HG02943 (cell line): ENCODE measurements at regions not wholly inside any gene's neighbourhood (a gene's known extent, or its start where the extent isn't known, plus 50 kb on each side); places are given as distances from the start of the nearest gene placed in this dataset.

Experiments
- ATAC-seq: cut with Tn5 transposase; IDR thresholded peaks from one replicate; pipeline ENCODE4 v1.9.1; 2021; ENCODE audit warnings: mild to moderate bottlenecking, low read depth, moderate library complexity; ENCODE audit not compliant: unreplicated experiment

GRCh38 chr3:55343486-55344357 is 143.4 kb downstream of the WNT5A start:
- ATAC-seq, result no peak

- no peak for ATAC-seq
Measured at GRCh38 chr3:55341502-55342031, 145.5 kb downstream of the WNT5A start.

- no peak for ATAC-seq
Measured at GRCh38 chr3:55339819-55340218, 147.3 kb downstream of the WNT5A start.

- ATAC-seq, result no peak
Measured at GRCh38 chr3:55339390-55339789, 147.7 kb downstream of the WNT5A start.

- no peak for ATAC-seq
Measured at GRCh38 chr3:55337641-55338180, 149.4 kb downstream of the WNT5A start.

GRCh38 chr3:55333923-55334322 is 153.2 kb downstream of the WNT5A start:
- ATAC-seq, result no peak

- no peak for ATAC-seq
Measured at GRCh38 chr3:55333046-55333445, 154.1 kb downstream of the WNT5A start.

GRCh38 chr3:55332176-55332575 is 154.9 kb downstream of the WNT5A start:
- no peak for ATAC-seq

- no peak for ATAC-seq
Measured at GRCh38 chr3:55331524-55331923, 155.6 kb downstream of the WNT5A start.

- no peak for ATAC-seq
Measured at GRCh38 chr3:55330756-55331155, 156.3 kb downstream of the WNT5A start.

- no peak for ATAC-seq
Measured at GRCh38 chr3:55330355-55330754, 156.8 kb downstream of the WNT5A start.

- no peak for ATAC-seq
Measured at GRCh38 chr3:55329849-55330248, 157.3 kb downstream of the WNT5A start.

GRCh38 chr3:55327131-55327920 is 159.8 kb downstream of the WNT5A start:
- ATAC-seq, result no peak

- ATAC-seq, result no peak
Measured at GRCh38 chr3:55322638-55323037, 164.5 kb downstream of the WNT5A start.

GRCh38 chr3:55320928-55321327 is 166.2 kb downstream of the WNT5A start:
- ATAC-seq, result no peak

GRCh38 chr3:55315396-55315795 is 171.7 kb downstream of the WNT5A start:
- no peak for ATAC-seq

GRCh38 chr3:55313666-55314065 is 173.4 kb downstream of the WNT5A start:
- no peak for ATAC-seq

- no peak for ATAC-seq
Measured at GRCh38 chr3:55309336-55309735, 177.8 kb downstream of the WNT5A start.

- ATAC-seq, result no peak
Measured at GRCh38 chr3:55307622-55308021, 179.5 kb downstream of the WNT5A start.

- no peak for ATAC-seq
Measured at GRCh38 chr3:55305696-55306485, 181.2 kb downstream of the WNT5A start.
